Keratinocyte (primary cell): ENCODE measurements at regions not wholly inside any gene's neighbourhood (a gene's known extent, or its start where the extent isn't known, plus 50 kb on each side); places are given as distances from the start of the nearest gene placed in this dataset.

ENCODE experiments used
- CTCF ChIP-seq, 3 experiments: IDR thresholded peaks in 1 of 3; conservative IDR thresholded peaks in 1 of 3; optimal IDR thresholded peaks in 1 of 3; 2 replicates in 2 of 3; 3 replicates in 1 of 3; pipeline versions ENCODE3 to v1.5.1; 2011; ENCODE audit warnings: low read length in 3 of 3, mild to moderate bottlenecking in 3 of 3, moderate library complexity in 2 of 3, control low read depth in 1 of 3, inconsistent platforms in 1 of 3; ENCODE audit not compliant: insufficient read depth in 2 of 3; ENCODE audit errors: extremely low read depth in 1 of 3
- EZH2 ChIP-seq: IDR thresholded peaks from one replicate; pipeline ENCODE4 v1.6.1; 2012; ENCODE audit warnings: inconsistent platforms, mild to moderate bottlenecking, low read length, moderate library complexity

- peak in 2 of 3 experiments; percentile 43 to 62 for TF ChIP-seq CTCF (optimal IDR thresholded peaks at IDR 0.05 in 1 of 3, IDR thresholded peaks at IDR 0.05 in 1 of 3, conservative IDR thresholded peaks at IDR 0.05 in 1 of 3; ENCODE audit: extremely low read depth in 1 of 3, insufficient read depth in 2 of 3, low read length in 3 of 3)
- no peak for TF ChIP-seq EZH2
These were observed 1389.8 kb upstream of the TMEFF2 start for GRCh38 chr2:193584522-193584938.
